ENCODE measurements at regions not wholly inside any gene's neighbourhood (a gene's known extent, or its start where the extent isn't known, plus 50 kb on each side); places are given as distances from the start of the nearest gene placed in this dataset.

- H3K4me1 Mint-ChIP-seq = peaks cover 0 to 18% (median 8%) of the 10 kb centered on the region in 4 donors
- peak overlapping the region in 1 of 3 donors; percentile 6 for H3K27ac Mint-ChIP-seq
- DNase-seq = no peak
- H3K27me3 Mint-ChIP-seq = no peaks in the 10 kb centered on the region
- peaks cover 0 to 3% (median 0%) of the 10 kb centered on the region in 7 donors for H3K9me3 Mint-ChIP-seq
- H3K4me3 ChIP-seq (ENCODE audit: low read depth, low read length) = no peak overlapping the region
- no peaks in the 10 kb centered on the region for H3K36me3 ChIP-seq (ENCODE audit: control insufficient read depth, insufficient read depth, low read length)
- H3K27ac ChIP-seq (ENCODE audit: insufficient read depth, low read length, poor library complexity, severe bottlenecking) = no peak overlapping the region
- no peaks in the 10 kb centered on the region for H3K36me3 Mint-ChIP-seq
- no peak for ATAC-seq (ENCODE audit: low read depth in 2 of 2)
- no peak overlapping the region for H3K4me3 Mint-ChIP-seq
- no peaks in the 10 kb centered on the region for H3K27me3 ChIP-seq (ENCODE audit: control insufficient read depth, insufficient read depth, low read length)
- H3K4me1 ChIP-seq (ENCODE audit: control insufficient read depth, insufficient read depth, low read length, poor library complexity, severe bottlenecking) = no peaks in the 10 kb centered on the region
- H3K9me3 ChIP-seq (ENCODE audit: control insufficient read depth in 2 of 2, low read length in 2 of 2) = no peaks in the 10 kb centered on the region
Measured at GRCh38 chr21:15441992-15442391, 287.8 kb upstream of the USP25 start.

GRCh38 chr21:15442743-15443469 is 286.9 kb upstream of the USP25 start:
- Histone ChIP-seq H3K36me3 (ENCODE audit: control insufficient read depth, insufficient read depth, low read length) (no peaks in the 10 kb centered on the region), H3K4me1 (ENCODE audit: control insufficient read depth, insufficient read depth, low read length, poor library complexity, severe bottlenecking) (no peaks in the 10 kb centered on the region), H3K27ac (ENCODE audit: insufficient read depth, low read length, poor library complexity, severe bottlenecking) (no peak overlapping the region), H3K27me3 (ENCODE audit: control insufficient read depth, insufficient read depth, low read length) (no peaks in the 10 kb centered on the region), H3K4me3 (ENCODE audit: low read depth, low read length) (no peak overlapping the region), H3K9me3 (ENCODE audit: control insufficient read depth in 2 of 2, low read length in 2 of 2) (no peaks in the 10 kb centered on the region)
- DNase-seq = no peak
- H3K9me3 Mint-ChIP-seq = peaks cover 0 to 4% (median 0%) of the 10 kb centered on the region in 7 donors
- peaks cover 0 to 15% (median 8%) of the 10 kb centered on the region in 4 donors for H3K4me1 Mint-ChIP-seq
- H3K4me3 Mint-ChIP-seq = no peak overlapping the region
- no peaks in the 10 kb centered on the region for H3K27me3 Mint-ChIP-seq
- H3K36me3 Mint-ChIP-seq = no peaks in the 10 kb centered on the region
- no peak for ATAC-seq (ENCODE audit: low read depth in 2 of 2)
- no peak overlapping the region for H3K27ac Mint-ChIP-seq

- Mint-ChIP-seq H3K27ac (no peak overlapping the region), H3K36me3 (no peaks in the 10 kb centered on the region), H3K9me3 (peaks cover 0 to 7% (median 1%) of the 10 kb centered on the region in 7 donors), H3K4me1 (peaks cover 0 to 13% (median 6%) of the 10 kb centered on the region in 4 donors), H3K27me3 (no peaks in the 10 kb centered on the region), H3K4me3 (no peak overlapping the region)
- H3K27me3 ChIP-seq (ENCODE audit: control insufficient read depth, insufficient read depth, low read length) = no peaks in the 10 kb centered on the region
- H3K36me3 ChIP-seq (ENCODE audit: control insufficient read depth, insufficient read depth, low read length) = no peaks in the 10 kb centered on the region
- ATAC-seq (ENCODE audit: low read depth in 2 of 2) = no peak
- H3K27ac ChIP-seq (ENCODE audit: insufficient read depth, low read length, poor library complexity, severe bottlenecking) = no peak overlapping the region
- H3K9me3 ChIP-seq (ENCODE audit: control insufficient read depth in 2 of 2, low read length in 2 of 2) = no peaks in the 10 kb centered on the region
- H3K4me1 ChIP-seq (ENCODE audit: control insufficient read depth, insufficient read depth, low read length, poor library complexity, severe bottlenecking) = no peaks in the 10 kb centered on the region
- DNase-seq = no peak
- H3K4me3 ChIP-seq (ENCODE audit: low read depth, low read length) = no peak overlapping the region
Measured at GRCh38 chr21:15443740-15444117, 286.1 kb upstream of the USP25 start.

- H3K27ac Mint-ChIP-seq = no peak overlapping the region
- ATAC-seq (ENCODE audit: low read depth in 2 of 2) (no peak), DNase-seq (no peak)
- Histone ChIP-seq H3K36me3 (ENCODE audit: control insufficient read depth, insufficient read depth, low read length) (no peaks in the 10 kb centered on the region), H3K4me3 (ENCODE audit: low read depth, low read length) (no peak overlapping the region), H3K9me3 (ENCODE audit: control insufficient read depth in 2 of 2, low read length in 2 of 2) (no peaks in the 10 kb centered on the region), H3K27ac (ENCODE audit: insufficient read depth, low read length, poor library complexity, severe bottlenecking) (no peak overlapping the region), H3K27me3 (ENCODE audit: control insufficient read depth, insufficient read depth, low read length) (no peaks in the 10 kb centered on the region), H3K4me1 (ENCODE audit: control insufficient read depth, insufficient read depth, low read length, poor library complexity, severe bottlenecking) (no peaks in the 10 kb centered on the region)
- peaks cover 0 to 9% (median 0%) of the 10 kb centered on the region in 7 donors for H3K9me3 Mint-ChIP-seq
- H3K4me1 Mint-ChIP-seq = peaks cover 0 to 12% (median 5%) of the 10 kb centered on the region in 4 donors
- no peaks in the 10 kb centered on the region for H3K27me3 Mint-ChIP-seq
- no peak overlapping the region for H3K4me3 Mint-ChIP-seq
- no peaks in the 10 kb centered on the region for H3K36me3 Mint-ChIP-seq
Measured at GRCh38 chr21:15444118-15444960, 285.4 kb upstream of the USP25 start.

GRCh38 chr21:15445327-15445726 is 284.5 kb upstream of the USP25 start:
- Mint-ChIP-seq H3K36me3 (no peaks in the 10 kb centered on the region), H3K4me1 (peaks cover 0 to 12% (median 5%) of the 10 kb centered on the region in 4 donors), H3K9me3 (peaks cover 0 to 9% (median 0%) of the 10 kb centered on the region in 7 donors), H3K4me3 (no peak overlapping the region), H3K27me3 (no peaks in the 10 kb centered on the region), H3K27ac (no peak overlapping the region)
- peak in 1 of 2 donors; percentile 12 for ATAC-seq (ENCODE audit: low read depth in 2 of 2)
- no peaks in the 10 kb centered on the region for H3K9me3 ChIP-seq (ENCODE audit: control insufficient read depth in 2 of 2, low read length in 2 of 2)
- no peak overlapping the region for H3K27ac ChIP-seq (ENCODE audit: insufficient read depth, low read length, poor library complexity, severe bottlenecking)
- H3K27me3 ChIP-seq (ENCODE audit: control insufficient read depth, insufficient read depth, low read length) = no peaks in the 10 kb centered on the region
- no peaks in the 10 kb centered on the region for H3K36me3 ChIP-seq (ENCODE audit: control insufficient read depth, insufficient read depth, low read length)
- no peak overlapping the region for H3K4me3 ChIP-seq (ENCODE audit: low read depth, low read length)
- no peak for DNase-seq
- H3K4me1 ChIP-seq (ENCODE audit: control insufficient read depth, insufficient read depth, low read length, poor library complexity, severe bottlenecking) = no peaks in the 10 kb centered on the region

- Histone ChIP-seq H3K9me3 (ENCODE audit: control insufficient read depth in 2 of 2, low read length in 2 of 2) (no peaks in the 10 kb centered on the region), H3K27me3 (ENCODE audit: control insufficient read depth, insufficient read depth, low read length) (no peaks in the 10 kb centered on the region), H3K4me1 (ENCODE audit: control insufficient read depth, insufficient read depth, low read length, poor library complexity, severe bottlenecking) (no peaks in the 10 kb centered on the region), H3K4me3 (ENCODE audit: low read depth, low read length) (no peak overlapping the region), H3K36me3 (ENCODE audit: control insufficient read depth, insufficient read depth, low read length) (no peaks in the 10 kb centered on the region), H3K27ac (ENCODE audit: insufficient read depth, low read length, poor library complexity, severe bottlenecking) (no peak overlapping the region)
- no peaks in the 10 kb centered on the region for H3K27me3 Mint-ChIP-seq
- ATAC-seq (ENCODE audit: low read depth in 2 of 2) (no peak), DNase-seq (no peak)
- peaks cover 0 to 9% (median 0%) of the 10 kb centered on the region in 7 donors for H3K9me3 Mint-ChIP-seq
- H3K36me3 Mint-ChIP-seq = no peaks in the 10 kb centered on the region
- no peak overlapping the region for H3K27ac Mint-ChIP-seq
- no peak overlapping the region for H3K4me3 Mint-ChIP-seq
- H3K4me1 Mint-ChIP-seq = peaks cover 0 to 7% (median 0%) of the 10 kb centered on the region in 4 donors
Measured at GRCh38 chr21:15446223-15446622, 283.6 kb upstream of the USP25 start.

GRCh38 chr21:15449556-15449955 is 280.2 kb upstream of the USP25 start:
- H3K36me3 ChIP-seq (ENCODE audit: control insufficient read depth, insufficient read depth, low read length) = no peaks in the 10 kb centered on the region
- Mint-ChIP-seq H3K27ac (no peak overlapping the region), H3K4me1 (no peaks in the 10 kb centered on the region), H3K27me3 (no peaks in the 10 kb centered on the region), H3K4me3 (no peak overlapping the region), H3K36me3 (no peaks in the 10 kb centered on the region), H3K9me3 (peaks cover 0 to 9% (median 4%) of the 10 kb centered on the region in 7 donors)
- no peaks in the 10 kb centered on the region for H3K9me3 ChIP-seq (ENCODE audit: control insufficient read depth in 2 of 2, low read length in 2 of 2)
- ATAC-seq (ENCODE audit: low read depth in 2 of 2) = no peak
- H3K27me3 ChIP-seq (ENCODE audit: control insufficient read depth, insufficient read depth, low read length) = no peaks in the 10 kb centered on the region
- no peak overlapping the region for H3K27ac ChIP-seq (ENCODE audit: insufficient read depth, low read length, poor library complexity, severe bottlenecking)
- H3K4me1 ChIP-seq (ENCODE audit: control insufficient read depth, insufficient read depth, low read length, poor library complexity, severe bottlenecking) = no peaks in the 10 kb centered on the region
- no peak overlapping the region for H3K4me3 ChIP-seq (ENCODE audit: low read depth, low read length)
- DNase-seq = no peak

Data from CD4-positive, CD25-positive, alpha-beta regulatory T cell (primary cell).